ENCODE measurements at regions not wholly inside any gene's neighbourhood (a gene's known extent, or its start where the extent isn't known, plus 50 kb on each side); places are given as distances from the start of the nearest gene placed in this dataset.

DNA sequence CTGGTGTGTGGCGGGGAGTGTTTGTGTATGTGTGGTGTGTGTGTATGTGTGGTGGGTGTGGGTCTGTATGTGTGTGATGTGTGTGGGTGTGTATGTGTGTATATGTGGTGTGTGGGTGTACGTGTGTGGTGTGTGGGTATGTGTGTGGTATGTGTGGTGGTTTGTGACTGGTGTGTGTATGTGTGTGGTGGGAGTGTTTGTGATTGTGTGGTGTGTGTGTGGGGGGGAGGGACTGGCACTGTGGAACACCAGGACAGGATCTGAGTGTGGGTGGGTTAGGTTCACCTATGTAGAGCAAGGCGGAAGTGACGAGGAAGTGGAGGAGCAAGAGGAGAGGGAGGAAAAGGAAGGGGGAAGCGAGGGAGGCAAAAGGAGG, 510.8 kb downstream of the SHQ1 start:
- Mint-ChIP-seq H3K27me3 (ENCODE audit: low read depth) (no peaks in the 10 kb centered on the region), H3K27ac (no peak overlapping the region), H3K36me3 (ENCODE audit: low read depth) (no peaks in the 10 kb centered on the region), H3K4me1 (ENCODE audit: low read depth) (peaks cover 4% of the 10 kb centered on the region), H3K4me3 (no peak overlapping the region), H3K9me3 (no peaks in the 10 kb centered on the region)

DNA sequence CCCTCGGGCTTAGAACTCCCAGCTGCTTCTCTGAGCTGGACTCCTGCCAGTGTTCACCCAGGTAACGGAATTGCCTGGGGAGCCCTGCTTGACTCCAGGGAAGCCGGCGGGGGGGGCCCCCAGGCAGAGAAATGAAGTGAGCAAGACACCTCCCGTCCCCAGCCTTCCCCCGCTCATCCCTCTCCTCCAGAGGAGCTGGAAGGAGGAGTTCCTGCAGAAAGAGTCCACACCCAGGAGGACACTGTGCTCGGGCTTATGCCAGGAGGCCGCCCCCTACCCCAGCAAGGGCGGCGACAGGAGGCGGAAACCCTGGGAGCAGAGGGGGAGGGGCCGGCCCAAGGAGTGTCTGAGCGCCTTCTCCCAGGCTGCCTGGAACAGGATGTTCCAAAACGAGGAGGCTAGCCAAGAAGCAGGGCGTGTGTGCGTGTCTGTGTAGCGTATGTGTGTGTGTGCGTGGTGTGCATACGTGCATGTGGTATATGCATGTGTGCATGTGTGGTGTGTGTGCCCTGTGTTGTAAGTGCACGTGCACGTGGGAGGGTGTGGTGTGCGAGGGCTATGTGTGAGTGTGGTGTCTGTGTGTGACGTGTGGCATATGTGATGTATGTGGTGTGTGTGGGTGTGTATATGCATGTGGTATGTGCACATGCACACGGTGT, 511.3 kb downstream of the SHQ1 start:
- Mint-ChIP-seq H3K36me3 (ENCODE audit: low read depth) (no peaks in the 10 kb centered on the region), H3K27me3 (ENCODE audit: low read depth) (no peaks in the 10 kb centered on the region), H3K27ac (no peak overlapping the region), H3K9me3 (no peaks in the 10 kb centered on the region), H3K4me3 (no peak overlapping the region), H3K4me1 (ENCODE audit: low read depth) (peaks cover 2% of the 10 kb centered on the region)

DNA sequence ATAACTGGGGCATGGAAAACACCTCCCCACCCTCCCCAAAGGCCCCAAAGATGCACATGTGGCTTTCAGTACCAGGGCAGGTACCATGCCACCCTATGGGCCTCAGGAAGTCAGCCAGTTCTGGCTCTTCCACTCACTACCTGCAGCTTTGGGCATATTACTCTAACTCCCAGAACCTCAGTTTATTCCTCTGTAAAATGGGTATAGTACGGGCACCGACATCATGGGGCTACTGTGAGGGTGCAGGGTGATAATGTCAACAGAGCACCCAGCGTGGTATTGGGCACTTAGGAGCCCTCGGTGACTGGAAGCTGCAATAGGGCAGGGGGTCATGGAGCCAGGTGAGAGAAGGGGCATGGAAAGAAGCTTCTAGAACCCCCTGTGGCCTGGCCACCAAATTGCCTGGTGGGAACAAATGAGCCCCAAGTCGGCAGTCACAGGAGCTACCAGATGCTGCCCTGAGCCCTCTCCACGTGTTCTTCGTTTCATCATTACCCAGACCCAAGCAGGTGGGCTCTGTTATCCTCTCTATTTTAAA, 512.1 kb downstream of the SHQ1 start:
- no peaks in the 10 kb centered on the region for H3K27me3 Mint-ChIP-seq (ENCODE audit: low read depth)
- H3K27ac Mint-ChIP-seq: no peak overlapping the region
- no peaks in the 10 kb centered on the region for H3K36me3 Mint-ChIP-seq (ENCODE audit: low read depth)
- no peak overlapping the region for H3K4me3 Mint-ChIP-seq
- H3K4me1 Mint-ChIP-seq (ENCODE audit: low read depth): peaks cover 2% of the 10 kb centered on the region
- H3K9me3 Mint-ChIP-seq: no peaks in the 10 kb centered on the region

GRCh38 chr3:72335458-72336095, 512.7 kb downstream of the SHQ1 start:
- Mint-ChIP-seq H3K4me1 (ENCODE audit: low read depth) (no peaks in the 10 kb centered on the region), H3K27me3 (ENCODE audit: low read depth) (no peaks in the 10 kb centered on the region), H3K4me3 (no peak overlapping the region), H3K9me3 (no peaks in the 10 kb centered on the region), H3K27ac (no peak overlapping the region), H3K36me3 (ENCODE audit: low read depth) (no peaks in the 10 kb centered on the region)

DNA sequence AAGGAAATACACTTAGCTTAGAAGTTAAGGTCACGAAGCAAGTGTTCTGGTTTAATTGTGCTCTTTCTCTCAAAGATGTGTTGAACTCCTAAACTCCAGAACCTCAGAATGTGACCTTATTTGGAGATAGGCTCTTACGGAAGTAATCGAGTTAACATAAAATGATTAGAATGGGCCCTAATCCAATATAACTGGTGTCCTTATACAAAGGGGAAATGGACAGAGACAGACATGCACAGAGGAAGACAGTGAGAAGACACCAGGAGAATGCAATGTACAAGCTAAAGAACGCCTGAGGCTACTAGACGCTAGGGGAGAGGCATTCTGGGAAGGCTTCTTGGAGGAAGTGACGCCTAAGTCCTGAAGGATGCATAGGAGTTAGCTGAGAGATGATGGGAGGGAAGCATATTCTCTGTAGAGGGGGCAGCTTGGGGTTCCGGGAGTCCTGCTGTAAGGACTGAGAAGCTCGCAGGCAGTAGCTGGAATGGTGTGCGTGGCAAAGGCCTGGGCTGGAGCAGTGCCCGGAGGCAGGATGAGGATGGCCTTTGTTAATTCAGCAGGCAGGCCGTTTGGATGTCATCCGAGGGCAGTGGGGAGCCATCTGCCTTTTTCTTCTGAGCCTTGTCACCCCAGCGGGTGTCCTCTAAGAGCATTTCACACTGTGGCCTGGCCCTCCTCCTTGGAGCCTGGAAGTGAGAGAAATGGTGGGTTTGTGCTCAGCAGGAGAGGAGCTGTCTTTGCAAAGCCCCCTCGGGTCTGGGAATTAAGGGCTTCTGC, 513.4 kb downstream of the SHQ1 start:
- Mint-ChIP-seq H3K27ac (no peak overlapping the region), H3K4me3 (no peak overlapping the region), H3K27me3 (ENCODE audit: low read depth) (no peaks in the 10 kb centered on the region), H3K36me3 (ENCODE audit: low read depth) (no peaks in the 10 kb centered on the region), H3K4me1 (ENCODE audit: low read depth) (no peaks in the 10 kb centered on the region), H3K9me3 (no peaks in the 10 kb centered on the region)

- Mint-ChIP-seq H3K4me1 (ENCODE audit: low read depth) (no peaks in the 10 kb centered on the region), H3K9me3 (peaks cover 2% of the 10 kb centered on the region), H3K36me3 (ENCODE audit: low read depth) (no peaks in the 10 kb centered on the region), H3K27ac (no peak overlapping the region), H3K27me3 (ENCODE audit: low read depth) (peaks cover 4% of the 10 kb centered on the region), H3K4me3 (no peak overlapping the region)
Observed at GRCh38 chr3:72332689-72333088, 515.6 kb downstream of the SHQ1 start.

DNA sequence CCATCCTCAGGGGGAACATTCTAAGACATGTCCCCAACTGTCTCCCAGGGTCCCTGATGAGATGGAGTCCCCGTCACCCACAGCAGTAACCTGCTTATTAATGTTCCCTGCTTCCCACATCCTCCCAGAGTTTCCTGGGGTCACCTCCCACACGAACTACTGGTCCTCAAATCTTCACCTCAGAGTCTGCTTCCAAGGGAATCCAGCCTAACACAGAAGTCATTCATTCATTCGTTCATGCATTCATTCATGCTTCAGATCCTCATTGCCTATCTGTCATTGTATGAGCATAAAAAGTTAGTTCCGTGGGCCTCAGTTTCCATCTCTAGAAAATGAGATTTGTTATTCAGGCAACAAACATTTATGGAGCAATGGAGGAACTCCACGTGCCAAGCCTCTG, 516.2 kb downstream of the SHQ1 start:
- peaks cover 4% of the 10 kb centered on the region for H3K27me3 Mint-ChIP-seq (ENCODE audit: low read depth)
- H3K4me1 Mint-ChIP-seq (ENCODE audit: low read depth): no peaks in the 10 kb centered on the region
- peaks cover 6% of the 10 kb centered on the region for H3K9me3 Mint-ChIP-seq
- no peak overlapping the region for H3K4me3 Mint-ChIP-seq
- H3K27ac Mint-ChIP-seq: no peak overlapping the region
- H3K36me3 Mint-ChIP-seq (ENCODE audit: low read depth): no peaks in the 10 kb centered on the region

DNA sequence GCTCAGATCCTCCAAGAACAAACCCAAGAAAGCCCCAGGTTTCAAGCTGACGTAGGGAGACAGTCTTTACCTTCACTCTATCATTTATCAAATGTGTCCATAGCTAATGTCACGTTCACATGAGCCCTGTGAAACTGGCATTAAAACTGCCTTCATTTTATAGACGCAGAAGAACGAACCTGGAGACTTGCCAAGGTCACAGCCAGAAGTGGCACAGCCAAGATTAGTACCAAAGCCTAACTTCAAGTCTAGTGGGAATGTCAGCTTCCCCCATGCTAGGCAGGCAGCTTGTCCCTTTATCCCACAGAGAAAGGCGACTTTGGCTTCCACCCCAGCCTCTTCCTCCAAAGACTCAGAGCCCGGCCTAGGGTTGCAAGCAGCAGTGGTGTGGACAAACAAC, 517.2 kb downstream of the SHQ1 start:
- Mint-ChIP-seq H3K9me3 (peaks cover 6% of the 10 kb centered on the region), H3K4me3 (no peak overlapping the region), H3K4me1 (ENCODE audit: low read depth) (no peaks in the 10 kb centered on the region), H3K36me3 (ENCODE audit: low read depth) (no peaks in the 10 kb centered on the region), H3K27me3 (ENCODE audit: low read depth) (peaks cover 4% of the 10 kb centered on the region), H3K27ac (no peak overlapping the region)

DNA sequence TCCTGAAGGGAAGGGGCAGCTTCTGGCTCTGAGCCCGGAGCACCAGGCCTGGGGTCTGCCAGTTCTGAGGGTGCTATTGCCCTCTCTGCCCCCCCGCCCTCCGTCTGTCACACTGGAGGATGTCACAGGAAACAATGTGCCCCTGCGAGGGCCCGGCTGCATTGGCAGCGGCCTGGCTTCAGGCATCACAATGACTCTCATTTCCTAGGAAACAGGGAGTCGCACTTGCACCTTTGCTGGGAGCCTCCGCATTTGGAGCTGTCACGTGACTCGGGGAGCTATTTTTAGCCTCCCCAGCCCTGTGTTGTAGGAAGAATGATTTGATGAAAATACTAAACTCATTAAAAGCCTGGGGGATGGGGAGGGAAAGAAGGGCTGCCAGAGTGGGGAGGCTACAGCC, 518.9 kb downstream of the SHQ1 start:
- no peak overlapping the region for H3K27ac Mint-ChIP-seq
- H3K27me3 Mint-ChIP-seq (ENCODE audit: low read depth): peaks cover 4% of the 10 kb centered on the region
- H3K4me3 Mint-ChIP-seq: no peak overlapping the region
- H3K9me3 Mint-ChIP-seq: peaks cover 6% of the 10 kb centered on the region
- H3K36me3 Mint-ChIP-seq (ENCODE audit: low read depth): no peaks in the 10 kb centered on the region
- H3K4me1 Mint-ChIP-seq (ENCODE audit: low read depth): no peaks in the 10 kb centered on the region

- Mint-ChIP-seq H3K9me3 (peaks cover 6% of the 10 kb centered on the region), H3K27ac (no peak overlapping the region), H3K4me1 (ENCODE audit: low read depth) (no peaks in the 10 kb centered on the region), H3K4me3 (no peak overlapping the region), H3K27me3 (ENCODE audit: low read depth) (peaks cover 4% of the 10 kb centered on the region), H3K36me3 (ENCODE audit: low read depth) (no peaks in the 10 kb centered on the region)
Observed at GRCh38 chr3:72328755-72329277, 519.4 kb downstream of the SHQ1 start.

DNA sequence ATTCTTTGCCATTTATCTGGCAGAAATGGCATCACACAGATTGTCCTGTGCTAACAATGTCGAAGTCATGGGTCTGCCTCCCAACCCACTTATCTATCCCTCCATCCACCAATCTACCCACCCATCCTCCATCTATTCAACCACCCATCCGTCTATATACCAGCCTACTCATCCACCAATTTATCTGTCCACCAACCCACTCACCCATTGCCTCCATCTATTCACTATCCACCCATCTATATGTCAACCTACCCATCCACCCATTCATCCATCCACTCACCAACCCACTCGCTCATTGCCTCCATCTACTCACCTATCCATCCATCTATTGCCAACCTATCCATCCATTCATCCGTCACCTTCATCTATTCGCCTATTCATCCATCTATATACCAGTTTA, 521.2 kb downstream of the SHQ1 start:
- H3K4me1 Mint-ChIP-seq (ENCODE audit: low read depth): no peaks in the 10 kb centered on the region
- no peak overlapping the region for H3K4me3 Mint-ChIP-seq
- peaks cover 4% of the 10 kb centered on the region for H3K27me3 Mint-ChIP-seq (ENCODE audit: low read depth)
- H3K9me3 Mint-ChIP-seq: peaks cover 6% of the 10 kb centered on the region
- H3K27ac Mint-ChIP-seq: no peak overlapping the region
- no peaks in the 10 kb centered on the region for H3K36me3 Mint-ChIP-seq (ENCODE audit: low read depth)

DNA sequence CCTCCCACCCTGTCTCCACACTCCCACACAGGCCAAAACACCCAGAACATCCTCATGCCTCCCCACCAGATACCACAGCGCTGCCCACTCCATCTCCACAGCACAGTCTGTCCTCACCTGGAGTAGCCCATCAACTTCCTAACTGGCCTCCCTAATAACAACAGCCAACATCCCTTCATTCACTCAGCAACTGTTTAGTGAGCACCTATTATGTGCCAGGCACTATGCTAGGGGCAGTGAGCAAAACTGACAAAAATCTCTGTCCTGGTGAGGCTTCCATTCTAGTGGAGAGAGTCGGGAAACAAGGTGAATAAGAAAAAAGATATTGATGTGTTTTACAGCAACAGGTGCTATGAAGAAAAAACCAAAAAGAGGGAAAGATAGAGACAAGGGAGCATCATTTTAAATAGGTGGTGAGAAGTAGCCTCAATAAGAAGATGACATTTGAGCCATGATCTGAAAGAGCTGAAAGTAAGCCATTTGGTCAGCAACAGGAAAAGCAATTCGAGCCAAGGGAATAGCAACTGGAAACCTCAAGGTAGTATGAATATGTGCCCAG, 523.9 kb downstream of the SHQ1 start:
- Mint-ChIP-seq H3K36me3 (ENCODE audit: low read depth) (no peaks in the 10 kb centered on the region), H3K4me3 (no peak overlapping the region), H3K9me3 (peaks cover 6% of the 10 kb centered on the region), H3K27ac (no peak overlapping the region), H3K27me3 (ENCODE audit: low read depth) (peaks cover 4% of the 10 kb centered on the region), H3K4me1 (ENCODE audit: low read depth) (no peaks in the 10 kb centered on the region)

- Mint-ChIP-seq H3K9me3 (peaks cover 6% of the 10 kb centered on the region), H3K36me3 (ENCODE audit: low read depth) (no peaks in the 10 kb centered on the region), H3K27me3 (ENCODE audit: low read depth) (peaks cover 4% of the 10 kb centered on the region), H3K27ac (no peak overlapping the region), H3K4me1 (ENCODE audit: low read depth) (no peaks in the 10 kb centered on the region), H3K4me3 (no peak overlapping the region)
Observed at GRCh38 chr3:72323773-72324172, 524.5 kb downstream of the SHQ1 start.

DNA sequence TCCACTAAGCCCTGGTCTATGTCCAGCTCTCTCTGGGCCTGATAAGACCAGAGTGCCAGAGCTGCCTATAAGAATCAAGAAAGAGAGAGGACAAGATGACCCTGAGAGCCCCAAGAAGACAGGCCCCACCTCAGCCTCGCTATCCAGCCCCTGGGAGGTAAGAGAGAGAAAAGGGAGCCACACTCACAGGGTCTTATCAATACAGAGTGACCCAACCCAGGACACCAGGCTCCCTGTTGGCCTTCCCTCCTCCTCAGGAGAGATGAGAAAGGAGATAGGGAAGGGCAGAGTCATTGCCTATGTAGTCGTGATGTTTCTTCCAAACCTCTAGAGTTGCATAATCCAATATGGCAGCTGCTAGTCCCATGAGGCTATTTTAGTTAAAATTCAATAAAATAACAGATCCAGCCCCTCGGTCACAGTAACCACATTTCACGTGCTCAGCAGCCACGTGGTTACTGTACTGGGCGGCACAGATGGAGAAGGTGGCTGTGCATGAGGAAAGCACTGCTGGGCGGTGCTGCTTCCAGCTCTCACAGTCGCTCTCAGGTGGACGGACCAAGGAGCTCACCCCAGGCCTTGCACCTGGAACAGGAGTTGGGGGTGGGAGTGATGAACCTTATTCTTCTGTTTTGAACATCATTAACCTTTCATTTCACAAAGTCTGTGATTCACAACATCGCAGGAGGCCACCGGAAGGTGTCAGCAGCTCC, 525.8 kb downstream of the SHQ1 start:
- no peak overlapping the region for H3K27ac Mint-ChIP-seq
- no peak overlapping the region for H3K4me3 Mint-ChIP-seq
- no peaks in the 10 kb centered on the region for H3K36me3 Mint-ChIP-seq (ENCODE audit: low read depth)

More for the DNA sequence above, 525.8 kb downstream of the SHQ1 start:
- peaks cover 2% of the 10 kb centered on the region for H3K9me3 Mint-ChIP-seq
- H3K27me3 Mint-ChIP-seq (ENCODE audit: low read depth): no peaks in the 10 kb centered on the region
- H3K4me1 Mint-ChIP-seq (ENCODE audit: low read depth): no peaks in the 10 kb centered on the region
